Left hindlimb (tissue), 1 donor: ENCODE measurements at regions not wholly inside any gene's neighbourhood (a gene's known extent, or its start where the extent isn't known, plus 50 kb on each side); places are given as distances from the start of the nearest gene placed in this dataset.
"Not testable (repeated sequence)": the region's sequence is repeated elsewhere in the genome, so short reads cannot be mapped to it uniquely, and the experiment has no call there.

Experiments
- DNase-seq: peaks from one replicate; pipeline ENCODE4 v3.0.0-alpha.2; 2018

GRCh38 chr5:13212886-13213285 lies 731.6 kb downstream of the DNAH5 start:
- DNase-seq: no peak

GRCh38 chr5:13211064-13211463 lies 733.4 kb downstream of the DNAH5 start:
- DNase-seq: no peak

- no peak for DNase-seq
Measured at GRCh38 chr5:13207112-13207511, 737.4 kb downstream of the DNAH5 start.

GRCh38 chr5:13201022-13201421 lies 743.5 kb downstream of the DNAH5 start:
- DNase-seq: no peak

GRCh38 chr5:13198226-13198625 lies 746.3 kb downstream of the DNAH5 start:
- not testable (repeated sequence) for DNase-seq

- no peak for DNase-seq
Measured at GRCh38 chr5:13189532-13189931, 755.0 kb downstream of the DNAH5 start.

- DNase-seq: no peak
Measured at GRCh38 chr5:13188371-13188770, 756.1 kb downstream of the DNAH5 start.

GRCh38 chr5:13187186-13187585 lies 757.3 kb downstream of the DNAH5 start:
- no peak for DNase-seq

GRCh38 chr5:13186177-13186576 lies 758.3 kb downstream of the DNAH5 start:
- no peak for DNase-seq

GRCh38 chr5:13179407-13180087 lies 764.9 kb downstream of the DNAH5 start:
- no peak for DNase-seq

- no peak for DNase-seq
Measured at GRCh38 chr5:13143630-13144029, 800.9 kb downstream of the DNAH5 start.

- no peak for DNase-seq
Measured at GRCh38 chr5:13143214-13143613, 801.3 kb downstream of the DNAH5 start.

GRCh38 chr5:13133951-13134350 lies 810.5 kb downstream of the DNAH5 start:
- DNase-seq: no peak

- no peak for DNase-seq
Measured at GRCh38 chr5:13115476-13115875, 829.0 kb downstream of the DNAH5 start.

GRCh38 chr5:13108265-13108664 lies 836.2 kb downstream of the DNAH5 start:
- DNase-seq: no peak

- no peak for DNase-seq
Measured at GRCh38 chr5:13107537-13107936, 837.0 kb downstream of the DNAH5 start.

GRCh38 chr5:13081116-13081515 lies 863.4 kb downstream of the DNAH5 start:
- DNase-seq: no peak

- not testable (repeated sequence) for DNase-seq
Measured at GRCh38 chr5:13072936-13073335, 871.6 kb downstream of the DNAH5 start.

- DNase-seq: no peak
Measured at GRCh38 chr5:13063088-13063487, 881.4 kb downstream of the DNAH5 start.

GRCh38 chr5:13045897-13046551 lies 898.5 kb downstream of the DNAH5 start:
- no peak for DNase-seq

GRCh38 chr5:13034061-13034460 lies 910.4 kb downstream of the DNAH5 start:
- no peak for DNase-seq

- DNase-seq: no peak
Measured at GRCh38 chr5:13029211-13029610, 915.3 kb downstream of the DNAH5 start.

GRCh38 chr5:13027874-13028273 lies 916.6 kb downstream of the DNAH5 start:
- no peak for DNase-seq

GRCh38 chr5:13019729-13020128 lies 924.8 kb downstream of the DNAH5 start:
- DNase-seq: no peak

- DNase-seq: no peak
Measured at GRCh38 chr5:13003457-13003856, 941.0 kb downstream of the DNAH5 start.
